ENCODE measurements at regions not wholly inside any gene's neighbourhood (a gene's known extent, or its start where the extent isn't known, plus 50 kb on each side); places are given as distances from the start of the nearest gene placed in this dataset.

DNA sequence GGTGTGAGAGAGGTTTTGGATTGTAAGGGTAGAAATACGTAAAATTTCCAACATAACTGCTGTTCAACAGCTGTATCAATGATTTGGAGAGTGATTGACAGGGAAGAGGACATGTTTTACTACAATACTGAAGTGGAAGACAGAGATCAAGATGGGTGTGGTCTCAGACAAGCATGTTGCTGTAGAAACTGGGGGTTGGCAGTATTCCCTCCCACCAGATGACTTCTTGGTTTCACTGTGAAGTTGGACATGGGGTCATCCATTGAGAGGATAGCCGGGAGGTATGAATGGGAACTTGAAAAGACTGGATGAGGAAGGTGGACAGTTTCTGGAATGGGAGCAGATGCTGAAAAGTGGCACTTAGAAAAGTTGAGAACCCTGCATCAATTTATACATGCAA, 95.3 kb upstream of the HDAC9 start:
- in situ Hi-C loops (cut with HindIII; ENCODE audit: low pct_unique_long_range_greater_than_20kb, low sequenced_read_pairs) = no loop called here
- DNase-seq (ENCODE audit: low read depth, low spot score) = no peak

DNA sequence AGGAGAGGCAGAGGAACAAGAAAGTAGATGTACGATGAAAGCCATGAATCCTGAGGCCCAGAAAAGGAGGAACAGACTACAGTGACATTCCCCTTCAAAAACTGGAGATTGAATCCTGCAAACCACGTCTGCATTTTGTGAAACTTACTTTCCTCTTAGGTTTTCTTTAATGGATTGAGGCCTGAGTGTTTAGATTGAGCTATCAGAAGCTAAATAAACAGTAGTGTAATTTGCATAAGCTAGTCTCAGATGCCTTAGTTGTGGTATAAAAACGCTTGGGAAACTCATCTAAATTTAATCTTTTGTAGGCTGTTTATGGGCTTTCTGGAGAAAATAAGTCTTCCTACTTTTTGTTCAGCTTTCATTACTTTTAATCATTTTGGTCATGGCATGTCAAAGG, 94.8 kb upstream of the HDAC9 start:
- DNase-seq (ENCODE audit: low read depth, low spot score) = no peak
- in situ Hi-C loops (cut with HindIII; ENCODE audit: low pct_unique_long_range_greater_than_20kb, low sequenced_read_pairs) = no loop called here

DNA sequence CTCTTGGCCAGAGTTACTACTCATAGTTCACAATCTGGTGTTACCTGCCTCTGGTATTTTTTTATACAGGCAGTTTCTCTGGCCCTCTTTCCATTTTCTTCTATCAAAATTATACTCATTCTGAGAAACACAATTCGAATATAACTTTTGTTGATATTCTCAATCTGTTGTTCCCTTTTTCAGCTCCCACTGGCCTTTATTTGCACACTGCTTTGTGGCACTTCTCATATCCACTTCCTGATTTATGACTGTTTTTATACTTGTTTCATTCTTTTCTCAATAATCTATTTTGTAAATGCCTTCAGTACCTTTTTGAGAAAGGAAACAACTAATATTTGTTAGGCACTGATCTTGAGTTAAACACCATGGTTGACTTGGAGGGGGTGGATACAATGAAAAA, 93.8 kb upstream of the HDAC9 start:
- DNase-seq (ENCODE audit: low read depth, low spot score) = no peak
- in situ Hi-C loops (cut with HindIII; ENCODE audit: low pct_unique_long_range_greater_than_20kb, low sequenced_read_pairs) = no loop called here

DNA sequence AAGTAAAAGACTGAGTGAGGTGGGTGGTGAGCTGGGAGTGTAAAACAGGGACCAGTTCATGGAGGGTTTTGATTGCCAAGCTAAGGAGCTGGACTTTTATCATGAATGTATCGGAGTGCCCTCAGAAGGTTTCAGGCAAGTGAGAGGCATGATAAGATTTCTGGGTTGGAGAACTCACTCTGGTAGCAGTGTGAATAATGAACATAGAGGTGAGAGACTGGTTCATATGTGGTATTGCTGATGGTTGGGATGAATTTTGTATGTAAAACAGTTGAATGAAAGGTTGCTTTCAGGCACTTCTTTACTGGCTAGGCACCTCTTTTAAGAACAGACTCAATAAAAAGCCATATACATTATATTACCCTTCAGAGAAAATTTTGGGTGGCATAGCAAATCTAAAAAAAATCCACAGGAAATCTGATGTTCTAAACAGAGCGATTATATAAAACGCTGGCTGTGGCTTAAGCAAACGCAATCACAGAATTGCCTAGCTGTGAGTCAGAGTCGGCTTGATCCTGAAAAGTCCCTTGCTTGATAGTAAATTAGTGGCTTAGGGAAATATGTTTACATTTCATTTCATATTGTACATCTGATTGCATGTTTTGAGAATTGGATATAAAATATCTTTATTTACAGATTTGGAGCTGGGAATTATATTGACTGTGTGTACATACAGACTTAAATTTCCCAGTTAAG, 92.9 kb upstream of the HDAC9 start:
- in situ Hi-C loops (cut with HindIII; ENCODE audit: low pct_unique_long_range_greater_than_20kb, low sequenced_read_pairs) = no loop called here
- no peak for DNase-seq (ENCODE audit: low read depth, low spot score)

DNA sequence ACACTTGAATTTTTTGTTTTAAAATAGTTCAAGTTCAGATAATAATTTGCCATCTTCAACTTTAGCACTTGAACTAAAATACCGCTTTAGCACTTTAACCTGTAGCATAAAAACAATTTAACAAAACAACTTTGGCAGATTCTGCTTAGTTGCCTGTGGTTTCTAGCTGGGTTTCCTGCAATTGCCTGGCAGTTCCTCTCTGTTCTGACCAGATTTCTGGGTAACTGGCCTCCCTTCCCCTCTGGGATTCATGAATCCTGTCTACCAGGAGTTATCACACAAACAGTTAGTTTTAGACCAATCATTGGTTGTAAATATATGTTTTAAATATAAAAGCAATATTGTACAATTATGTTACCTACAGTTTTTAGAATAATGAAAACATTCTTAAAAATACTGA, 89.8 kb upstream of the HDAC9 start:
- DNase-seq (ENCODE audit: low read depth, low spot score) = no peak
- in situ Hi-C loops (cut with HindIII; ENCODE audit: low pct_unique_long_range_greater_than_20kb, low sequenced_read_pairs) = no loop called here

DNA sequence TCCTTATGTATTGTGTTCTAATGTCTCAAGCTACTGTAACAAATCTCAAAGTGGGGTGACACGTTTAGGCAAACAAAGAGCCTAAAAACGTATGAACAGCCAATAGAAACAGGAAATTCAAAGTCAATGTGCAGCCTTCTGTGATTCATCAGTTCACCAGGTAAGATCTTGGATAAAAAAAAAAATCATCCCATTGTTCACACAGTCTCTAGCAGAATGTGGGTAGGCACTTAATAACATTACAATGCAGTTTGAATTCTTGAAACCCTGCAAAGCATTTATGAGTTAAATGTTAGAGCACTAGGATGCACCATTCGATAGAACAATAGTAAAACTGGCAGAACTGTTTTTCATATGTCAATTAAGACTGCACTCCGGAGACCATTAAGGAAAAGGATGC, 88.2 kb upstream of the HDAC9 start:
- no peak for DNase-seq (ENCODE audit: low read depth, low spot score)
- in situ Hi-C loops (cut with HindIII; ENCODE audit: low pct_unique_long_range_greater_than_20kb, low sequenced_read_pairs) = no loop called here

- no peak for DNase-seq (ENCODE audit: low read depth, low spot score)
- in situ Hi-C loops (cut with HindIII; ENCODE audit: low pct_unique_long_range_greater_than_20kb, low sequenced_read_pairs) = no loop called here
These were observed 87.1 kb upstream of the HDAC9 start for GRCh38 chr7:18408461-18408860.

DNA sequence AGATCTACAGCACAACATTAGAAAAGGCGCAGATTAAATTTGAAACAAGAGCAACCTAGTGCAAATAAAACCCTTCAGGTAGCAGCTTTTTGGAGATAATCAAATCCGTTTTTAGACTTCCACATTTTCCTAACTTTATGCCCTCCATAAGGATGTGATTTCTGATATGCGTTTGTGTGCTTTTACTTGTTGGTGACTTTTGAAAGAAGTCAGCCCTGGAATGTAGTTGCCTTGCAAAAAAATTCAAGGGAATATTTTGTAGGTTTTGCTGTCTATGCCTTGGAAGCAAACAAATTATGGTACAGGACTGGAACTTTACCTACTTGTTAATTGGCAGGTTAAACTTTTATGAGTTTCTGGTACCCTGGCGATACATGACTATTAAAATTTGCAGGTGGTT, 86.7 kb upstream of the HDAC9 start:
- DNase-seq (ENCODE audit: low read depth, low spot score) = no peak
- in situ Hi-C loops (cut with HindIII; ENCODE audit: low pct_unique_long_range_greater_than_20kb, low sequenced_read_pairs) = no loop called here

DNA sequence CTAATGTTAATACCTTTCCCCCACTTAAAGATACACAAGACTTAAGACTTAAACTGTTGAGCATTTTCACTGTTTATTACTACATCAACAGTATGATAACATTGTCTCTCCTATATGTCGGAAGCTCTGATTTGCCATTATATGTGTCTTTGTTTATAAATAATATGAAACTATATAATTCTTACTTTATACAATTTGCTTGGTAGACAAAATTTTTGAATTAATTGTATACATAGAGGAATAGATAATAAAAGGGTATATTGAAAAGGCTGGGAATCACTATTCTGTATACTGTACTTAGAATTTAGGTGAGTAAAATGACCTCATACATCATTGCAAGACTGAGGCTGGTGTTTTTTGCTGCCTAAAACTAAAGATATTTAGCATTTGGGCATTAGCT, 82.1 kb upstream of the HDAC9 start:
- no peak for DNase-seq (ENCODE audit: low read depth, low spot score)
- in situ Hi-C loops (cut with HindIII; ENCODE audit: low pct_unique_long_range_greater_than_20kb, low sequenced_read_pairs) = no loop called here

DNA sequence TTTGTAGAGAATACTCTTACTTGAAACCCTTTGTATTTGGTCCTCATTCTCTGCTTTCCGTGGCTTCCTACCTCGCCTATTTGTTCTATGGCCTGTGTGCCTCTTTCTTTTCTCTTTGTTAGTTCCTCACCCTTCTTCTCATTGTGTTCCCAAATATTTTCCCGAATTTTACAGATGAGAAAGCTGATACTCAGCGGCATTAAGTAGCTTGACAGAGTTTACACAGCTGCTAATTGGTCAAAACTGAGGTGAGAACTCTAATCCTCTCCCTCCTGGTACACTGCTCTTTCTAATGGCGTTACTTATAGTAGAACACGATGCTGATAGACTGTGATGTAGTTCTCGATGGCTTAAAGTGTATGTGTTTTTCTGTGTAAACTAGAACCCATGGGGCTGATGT, 80.7 kb upstream of the HDAC9 start:
- in situ Hi-C loops (cut with HindIII; ENCODE audit: low pct_unique_long_range_greater_than_20kb, low sequenced_read_pairs) = no loop called here
- no peak for DNase-seq (ENCODE audit: low read depth, low spot score)

DNA sequence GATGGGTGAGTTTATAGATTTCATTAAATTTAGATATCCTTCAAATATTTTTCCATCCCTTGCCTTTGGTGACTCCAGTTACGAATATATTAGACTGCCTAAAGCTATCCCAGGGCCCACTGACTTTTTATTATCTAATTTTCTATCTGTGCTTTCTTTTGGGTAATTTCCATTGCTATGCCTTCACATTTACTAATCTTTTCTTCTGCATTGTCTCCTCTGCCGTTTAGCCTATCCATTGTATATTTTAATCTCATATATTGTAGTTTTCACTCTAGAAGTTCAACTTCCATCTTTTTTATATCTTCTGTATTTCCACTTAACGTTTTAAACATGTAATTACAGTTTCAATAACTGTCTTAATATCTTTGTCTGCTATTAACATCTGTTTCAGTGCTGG, 78.6 kb upstream of the HDAC9 start:
- in situ Hi-C loops (cut with HindIII; ENCODE audit: low pct_unique_long_range_greater_than_20kb, low sequenced_read_pairs) = no loop called here
- no peak for DNase-seq (ENCODE audit: low read depth, low spot score)

DNA sequence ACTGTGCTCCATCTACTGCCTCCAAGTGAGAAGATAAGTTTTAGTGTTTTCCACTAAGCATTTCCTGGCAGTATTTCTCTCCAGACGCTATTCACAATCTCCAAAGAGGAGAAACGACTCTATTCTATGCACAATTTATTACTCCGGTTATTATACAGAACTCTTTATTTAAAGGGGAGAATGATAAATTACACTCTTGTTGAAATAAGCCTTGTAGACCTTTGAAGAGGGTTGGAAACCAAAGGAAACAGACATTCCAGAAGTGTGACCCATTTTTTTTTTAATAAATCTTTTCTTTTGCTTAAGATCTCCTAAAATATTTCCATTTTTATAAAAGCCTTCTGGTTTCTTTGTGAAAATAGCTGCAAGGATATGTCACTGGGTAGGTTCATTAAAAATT, 76.1 kb upstream of the HDAC9 start:
- in situ Hi-C loops (cut with HindIII; ENCODE audit: low pct_unique_long_range_greater_than_20kb, low sequenced_read_pairs) = no loop called here
- no peak for DNase-seq (ENCODE audit: low read depth, low spot score)

GRCh38 chr7:18420108-18420507, 75.4 kb upstream of the HDAC9 start:
- DNase-seq (ENCODE audit: low read depth, low spot score) = no peak
- in situ Hi-C loops (cut with HindIII; ENCODE audit: low pct_unique_long_range_greater_than_20kb, low sequenced_read_pairs) = no loop called here

DNA sequence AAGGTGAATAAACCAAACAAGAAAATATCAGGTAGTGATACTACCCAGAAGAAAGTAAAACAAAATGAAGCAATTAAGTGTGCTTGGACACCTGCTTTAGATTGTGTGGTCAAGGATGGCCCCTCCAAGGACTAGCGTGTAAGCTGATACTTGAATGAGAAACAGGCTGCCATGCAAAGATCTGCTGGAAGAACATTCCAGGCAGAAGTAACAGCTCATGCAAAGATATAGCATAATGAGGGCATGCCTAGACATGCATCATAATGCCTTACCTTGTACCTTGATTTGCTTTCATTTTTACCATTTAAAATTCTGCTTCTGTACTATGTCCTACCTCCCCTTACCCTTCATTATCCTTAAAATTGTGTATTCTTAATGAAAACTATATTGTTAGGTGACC, 74.8 kb upstream of the HDAC9 start:
- DNase-seq (ENCODE audit: low read depth, low spot score) = no peak
- in situ Hi-C loops (cut with HindIII; ENCODE audit: low pct_unique_long_range_greater_than_20kb, low sequenced_read_pairs) = no loop called here

- peak; percentile 51 for DNase-seq (ENCODE audit: low read depth, low spot score)
- in situ Hi-C loops (cut with HindIII; ENCODE audit: low pct_unique_long_range_greater_than_20kb, low sequenced_read_pairs) = no loop called here
These were observed 74.1 kb upstream of the HDAC9 start for GRCh38 chr7:18421297-18422002.

- in situ Hi-C loops (cut with HindIII; ENCODE audit: low pct_unique_long_range_greater_than_20kb, low sequenced_read_pairs) = no loop called here
- DNase-seq (ENCODE audit: low read depth, low spot score) = no peak
These were observed 70.3 kb upstream of the HDAC9 start for GRCh38 chr7:18425227-18425626.

- no peak for DNase-seq (ENCODE audit: low read depth, low spot score)
- in situ Hi-C loops (cut with HindIII; ENCODE audit: low pct_unique_long_range_greater_than_20kb, low sequenced_read_pairs) = no loop called here
These were observed 69.6 kb upstream of the HDAC9 start for GRCh38 chr7:18425838-18426445.

DNA sequence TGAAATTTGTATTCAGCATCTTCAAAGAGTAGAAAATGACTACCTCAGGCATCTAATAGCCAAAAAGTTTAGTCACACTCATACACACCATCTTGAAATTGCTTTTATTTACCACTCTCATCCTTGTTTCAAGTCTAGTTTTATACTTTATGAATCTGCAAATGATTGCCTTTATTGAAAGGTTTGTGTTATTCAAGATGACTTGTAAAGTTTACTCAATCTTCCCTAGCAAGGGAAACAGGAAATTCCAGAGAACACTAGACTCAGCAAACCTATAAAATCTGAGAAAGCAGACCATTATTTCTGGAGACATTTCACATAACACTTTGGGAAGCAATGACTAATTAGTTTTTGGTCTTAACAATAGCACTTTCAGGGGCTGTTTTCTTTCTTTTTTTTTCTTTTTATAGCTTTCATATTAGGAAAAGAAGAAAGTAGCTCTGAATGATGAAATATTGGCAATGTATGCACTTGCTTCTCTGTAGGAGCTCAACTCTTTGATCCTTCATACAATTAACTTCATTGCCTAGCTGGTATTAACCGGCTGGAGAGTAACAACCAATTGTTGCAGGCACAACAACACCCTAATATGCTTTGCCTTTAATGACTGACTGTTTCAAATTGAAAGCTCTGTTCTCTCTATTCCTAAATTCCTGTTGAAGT, 68.9 kb upstream of the HDAC9 start:
- in situ Hi-C loops (cut with HindIII; ENCODE audit: low pct_unique_long_range_greater_than_20kb, low sequenced_read_pairs) = no loop called here
- DNase-seq (ENCODE audit: low read depth, low spot score) = no peak

DNA sequence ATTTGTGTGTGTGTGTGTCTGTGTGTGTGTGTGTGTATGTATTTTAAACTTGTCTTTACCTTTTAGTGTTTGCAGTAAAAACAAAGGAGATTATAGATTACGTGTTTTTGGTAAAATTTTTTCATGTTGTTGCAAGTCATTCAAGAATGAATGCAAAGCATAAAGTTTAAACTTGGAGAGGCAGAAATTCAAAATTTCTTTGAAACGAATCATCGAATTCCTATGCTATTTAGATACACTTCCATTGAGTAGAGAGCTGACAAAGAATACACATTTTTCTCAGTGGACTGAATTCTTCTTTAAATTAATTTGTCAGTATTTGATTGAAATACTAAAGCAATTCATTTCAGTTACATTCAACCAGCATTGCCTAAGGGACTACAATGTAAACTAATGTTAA, 66.0 kb upstream of the HDAC9 start:
- in situ Hi-C loops (cut with HindIII; ENCODE audit: low pct_unique_long_range_greater_than_20kb, low sequenced_read_pairs) = no loop called here
- no peak for DNase-seq (ENCODE audit: low read depth, low spot score)
